SK-N-SH (cell line): ENCODE measurements at regions not wholly inside any gene's neighbourhood (a gene's known extent, or its start where the extent isn't known, plus 50 kb on each side); places are given as distances from the start of the nearest gene placed in this dataset.

ENCODE experiments used
- CTCF ChIA-PET: fragments of 300-600, 350-600 bp; formaldehyde crosslinking; extraction: SDS; loops from one replicate; lab custom pipeline; 2021; lab: Yijun Ruan, JAX
- POLR2A ChIA-PET: fragments of 350-600 bp; sonication (Branson Sonifier 250); formaldehyde crosslinking; extraction: SDS; loops from one replicate; lab custom pipeline; 2020; ENCODE audit warnings: antibody characterized with exemption, inconsistent platforms; lab: Yijun Ruan, JAX
- DNase-seq: peaks from one replicate; pipeline ENCODE4 v3.0.0; 2012
- H2AFZ ChIP-seq: fragments of 200-600 bp; sonication (generic); 2 replicates; pipeline ENCODE4 v1.8.1; 2016; ENCODE audit warnings: antibody characterized with exemption, mild to moderate bottlenecking, low read depth
- H3F3A ChIP-seq: fragments of 200-600 bp; sonication (generic); replicated peaks from 2 replicates; pipeline ENCODE3; 2016; ENCODE audit warnings: antibody characterized with exemption, mild to moderate bottlenecking; ENCODE audit not compliant: insufficient read depth
- H3K27ac ChIP-seq, 2 experiments: fragments of 200-500 bp in 1 of 2; fragments of 200-600 bp in 1 of 2; sonication (Bioruptor generic) in 1 of 2; sonication (generic), shearing (Covaris generic) in 1 of 2; 2 replicates each; pipeline versions ENCODE4 v1.5.1 to v1.6.1; 2014 to 2016; ENCODE audit warnings: low read depth in 2 of 2, inconsistent platforms in 1 of 2, low read length in 1 of 2, mild to moderate bottlenecking in 1 of 2, mixed read lengths in 1 of 2
- H3K27me3 ChIP-seq: fragments of 200-600 bp; sonication (generic), shearing (Covaris generic); 2 replicates; pipeline ENCODE4 v1.6.1; 2016; ENCODE audit warnings: mixed run types; ENCODE audit not compliant: insufficient read depth
- H3K36me3 ChIP-seq, 2 experiments: fragments of 200-500 bp in 1 of 2; fragments of 200-600 bp in 1 of 2; sonication (Bioruptor generic) in 1 of 2; sonication (generic) in 1 of 2; replicated peaks in 1 of 2; 2 replicates each; pipeline versions ENCODE3 to v1.5.1; 2014 to 2016; ENCODE audit warnings: low read length in 1 of 2, mild to moderate bottlenecking in 1 of 2; ENCODE audit not compliant: insufficient read depth in 2 of 2, control insufficient read depth in 1 of 2
- H3K4me1 ChIP-seq, 2 experiments: fragments of 200-500 bp in 1 of 2; fragments of 200-600 bp in 1 of 2; sonication (Bioruptor generic) in 1 of 2; sonication (generic), shearing (Covaris generic) in 1 of 2; 2 replicates each; pipeline versions ENCODE4 v1.5.1 to v1.6.1; 2014 to 2016; ENCODE audit warnings: low read depth in 1 of 2, low read length in 1 of 2, mixed run types in 1 of 2; ENCODE audit not compliant: insufficient read depth in 2 of 2, control insufficient read depth in 1 of 2
- H3K4me2 ChIP-seq: fragments of 200-600 bp; sonication (generic), shearing (Covaris generic); 2 replicates; pipeline ENCODE4 v1.6.1; 2017; ENCODE audit warnings: mixed run types
- H3K4me3 ChIP-seq, 2 experiments: fragments of 200-500 bp in 1 of 2; fragments of 200-600 bp in 1 of 2; sonication (Bioruptor generic) in 1 of 2; sonication (generic), shearing (Covaris generic) in 1 of 2; 2 replicates each; pipeline versions ENCODE4 v1.5.1 to v1.8.1; 2014 to 2016; ENCODE audit warnings: low read depth in 2 of 2, inconsistent platforms in 1 of 2, low read length in 1 of 2, mild to moderate bottlenecking in 1 of 2, mixed read lengths in 1 of 2, moderate library complexity in 1 of 2
- H3K79me2 ChIP-seq: fragments of 200-600 bp; sonication (generic); 2 replicates; pipeline ENCODE4 v1.8.1; 2017; ENCODE audit warnings: mild to moderate bottlenecking; ENCODE audit not compliant: insufficient read depth
- H3K9ac ChIP-seq: fragments of 200-600 bp; sonication (generic); 2 replicates; pipeline ENCODE4 v1.6.1; 2017; ENCODE audit warnings: mixed run types
- H3K9me2 ChIP-seq: fragments of 200-600 bp; sonication (generic); 2 replicates; pipeline ENCODE4 v1.6.1; 2017; ENCODE audit warnings: mixed run types
- H3K9me3 ChIP-seq: fragments of 200-600 bp; sonication (generic); 2 replicates; pipeline ENCODE4 v1.6.1; 2017; ENCODE audit warnings: mixed run types, mild to moderate bottlenecking, moderate library complexity
- H4K20me1 ChIP-seq: fragments of 200-600 bp; sonication (generic); 2 replicates; pipeline ENCODE4 v1.6.1; 2017; ENCODE audit warnings: mild to moderate bottlenecking, mixed run types; ENCODE audit not compliant: insufficient read depth
- CHD2 ChIP-seq: fragments of 150-350 bp; IDR thresholded peaks from 2 replicates; pipeline ENCODE4 v1.6.1; 2018; ENCODE audit warnings: low read length; ENCODE audit not compliant: partially characterized antibody
- EP300 ChIP-seq, 2 experiments: IDR thresholded peaks; 2 replicates each; pipeline versions ENCODE4 v1.4.0 to v1.6.1; 2012; ENCODE audit warnings: borderline replicate concordance in 1 of 2, low read depth in 1 of 2, low read length in 1 of 2
- FOSL2 ChIP-seq: IDR thresholded peaks from 2 replicates; pipeline ENCODE4 v1.4.0; 2012; ENCODE audit warnings: low read depth, mild to moderate bottlenecking, moderate library complexity, borderline replicate concordance
- MEF2A ChIP-seq: IDR thresholded peaks from 2 replicates; pipeline ENCODE4 v1.4.0; 2012; ENCODE audit warnings: low read depth, borderline replicate concordance
- NRF1 ChIP-seq: IDR thresholded peaks from 2 replicates; pipeline ENCODE4 v1.6.1; 2012; ENCODE audit warnings: low read depth, mild to moderate bottlenecking, low read length
- RAD21 ChIP-seq: IDR thresholded peaks from 2 replicates; pipeline ENCODE4 v1.6.1; 2012; ENCODE audit warnings: mild to moderate bottlenecking, low read length
- RCOR1 ChIP-seq: fragments of 150-350 bp; IDR thresholded peaks from 2 replicates; pipeline ENCODE4 v1.6.1; 2017; ENCODE audit warnings: antibody characterized with exemption, low read length
- RFX5 ChIP-seq: IDR thresholded peaks from 2 replicates; pipeline ENCODE4 v1.6.1; 2012; ENCODE audit warnings: mild to moderate bottlenecking, improper control_type of control experiment, low read length
- RXRA ChIP-seq: IDR thresholded peaks from 2 replicates; pipeline ENCODE4 v1.4.0; 2012; ENCODE audit warnings: low read depth, mild to moderate bottlenecking, borderline replicate concordance
- SIN3A ChIP-seq: IDR thresholded peaks from 2 replicates; pipeline ENCODE4 v1.6.1; 2012; ENCODE audit warnings: low read depth, mild to moderate bottlenecking, low read length, moderate library complexity, borderline replicate concordance
- TAF1 ChIP-seq: IDR thresholded peaks from 2 replicates; pipeline ENCODE4 v1.6.1; 2012; ENCODE audit warnings: low read depth, mild to moderate bottlenecking, low read length, moderate library complexity, borderline replicate concordance
- WGBS: methylation state at CpG from one replicate; pipeline ENCODE4 v1.1.6; 2017; ENCODE audit warnings: low lambda C conversion rate; 5-methylcytosine and 5-hydroxymethylcytosine counted together
- TF ChIP-seq, protein P1 (sequence below): fragments of 150-350 bp; IDR thresholded peaks from 2 replicates; pipeline ENCODE4 v1.6.1; 2016; ENCODE audit warnings: mild to moderate bottlenecking, low read depth, low read length
- TF ChIP-seq, protein P2 (sequence below): IDR thresholded peaks from 2 replicates; pipeline ENCODE4 v1.4.0; 2012; ENCODE audit warnings: low read depth, borderline replicate concordance
- TF ChIP-seq, protein P3 (sequence below): IDR thresholded peaks from 2 replicates; pipeline ENCODE4 v1.4.0; 2012; ENCODE audit warnings: low read depth, borderline replicate concordance
- TF ChIP-seq, protein P4 (sequence below): IDR thresholded peaks from 2 replicates; pipeline ENCODE4 v1.6.1; 2012; ENCODE audit warnings: mild to moderate bottlenecking, low read depth, low read length, moderate library complexity
- TF ChIP-seq, protein P5 (sequence below): IDR thresholded peaks from 2 replicates; pipeline ENCODE4; 2012

DNA sequence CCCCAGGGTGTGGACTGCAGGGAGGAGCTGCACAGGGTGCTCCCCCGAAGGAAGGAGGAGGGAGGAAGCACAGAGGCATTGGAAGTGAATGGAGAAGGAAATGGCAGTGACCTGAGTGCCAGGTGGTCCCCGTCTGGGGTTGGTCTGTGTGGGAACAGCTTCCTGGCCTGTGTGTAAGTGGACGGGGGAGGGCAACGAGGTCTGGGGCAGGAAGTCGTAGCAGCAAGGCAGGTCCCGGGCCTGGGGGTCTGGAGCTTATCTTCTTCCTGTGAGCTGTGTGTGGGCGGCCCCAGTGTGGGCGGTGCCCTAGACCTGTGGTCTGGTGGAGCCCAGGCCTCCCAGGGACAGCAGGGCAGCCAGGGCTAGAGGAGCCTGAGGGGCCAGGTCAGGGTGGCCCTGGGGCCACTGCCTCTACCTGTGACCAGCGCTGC lies 382.1 kb downstream of the TMEM121 start:
- Histone ChIP-seq H3K4me2 (no peak overlapping the region), H3F3A (no peaks in the 10 kb centered on the region), H3K9ac (no peak overlapping the region), H3K9me2 (no peaks in the 10 kb centered on the region), H3K4me1 (peaks cover 0 to 64% of the 10 kb centered on the region in 2 experiments; a peak in 1 of 4 replicates), H3K27me3 (no peaks in the 10 kb centered on the region), H4K20me1 (no peaks in the 10 kb centered on the region), H3K36me3 (no peaks in the 10 kb centered on the region), H3K9me3 (no peaks in the 10 kb centered on the region), H3K27ac (peak overlapping the region in 1 of 2 experiments; percentile 80; a peak in 2 of 4 replicates), H2AFZ (no peak overlapping the region)
- ChIA-PET CTCF (interaction anchor here (0.6 to 0.8 kb wide), 2 partner anchors 29 to 37 kb away, joined by 3 read pairs; no protein-coding TSS in a partner anchor), POLR2A (interaction anchor here (0.9 to 1.4 kb wide), 4 partner anchors 9 to 56 kb away, joined by 3 to 5 read pairs (median 4); no protein-coding TSS in a partner anchor)
- peak; percentile 87 for DNase-seq
- 20% methylated on average over 5 of the region's 9 CpGs for WGBS
- TF ChIP-seq EP300 (IDR thresholded peaks at IDR 0.05; ENCODE audit: borderline replicate concordance in 1 of 2, low read depth in 1 of 2, low read length in 1 of 2) (peak in 1 of 2 experiments; percentile 60; a peak in 1 of 4 replicates), SIN3A (no peak), TAF1 (no peak)
- TF ChIP-seq, all 33 proteins: peak for 1
- Histone ChIP-seq H3K4me3 (no peak overlapping the region), H3K79me2 (no peaks in the 10 kb centered on the region)

DNA sequence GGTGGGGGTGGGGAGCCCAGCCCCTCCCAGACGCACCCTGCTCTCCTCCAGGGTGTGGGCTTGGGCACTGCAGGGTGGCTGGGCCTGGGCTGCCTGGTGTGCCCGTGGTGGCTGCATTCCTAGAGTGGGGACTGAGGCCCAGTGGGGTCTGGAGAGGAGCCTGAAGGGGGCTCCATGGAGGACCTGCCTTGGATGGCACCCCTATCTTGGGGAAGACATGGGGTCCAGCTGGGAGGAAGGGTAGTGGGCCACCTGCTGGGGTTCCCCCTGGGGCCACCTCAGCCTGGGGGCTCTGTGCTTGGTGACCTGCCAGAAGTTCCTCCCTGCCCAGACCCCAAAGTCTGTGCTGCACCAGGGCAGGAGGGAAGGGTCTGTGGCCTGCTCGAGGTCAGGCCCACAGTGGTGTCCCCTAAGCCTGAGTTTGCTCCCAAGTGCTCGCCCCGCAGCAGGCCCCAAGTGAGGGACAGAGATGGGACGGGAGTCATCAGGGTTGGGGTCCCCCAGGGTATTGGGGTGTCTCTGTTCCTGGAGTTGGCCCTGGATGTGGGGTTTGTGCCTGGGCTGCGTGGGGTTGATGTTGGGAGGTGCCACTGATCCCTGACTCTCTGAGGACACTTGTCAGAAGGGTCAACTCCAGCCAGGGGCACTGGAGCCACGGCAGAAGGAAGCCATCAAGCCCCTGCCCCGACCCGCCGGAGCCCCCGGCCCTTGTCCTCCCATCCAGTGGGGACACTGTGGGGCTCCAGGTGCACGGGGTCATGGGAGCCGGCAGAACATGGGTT lies 382.9 kb downstream of the TMEM121 start:
- H3K27ac ChIP-seq, result peak overlapping the region in 1 of 2 experiments; percentile 80; a peak in 2 of 4 replicates
- peaks cover 0 to 57% of the 10 kb centered on the region in 2 experiments; a peak in 1 of 4 replicates for H3K4me1 ChIP-seq
- H2AFZ ChIP-seq, result no peak overlapping the region
- H3K9ac ChIP-seq, result no peak overlapping the region
- WGBS, result 53% methylated on average over 11 of the region's 14 CpGs
- no peaks in the 10 kb centered on the region for H3F3A ChIP-seq
- no peaks in the 10 kb centered on the region for H3K36me3 ChIP-seq
- H3K4me2 ChIP-seq, result no peak overlapping the region
- H3K79me2 ChIP-seq, result no peaks in the 10 kb centered on the region
- TF ChIP-seq FOSL2 (no peak), RCOR1 (no peak), CHD2 (no peak), RFX5 (no peak), RXRA (no peak), NRF1 (no peak), MEF2A (no peak), RAD21 (no peak)
- TF ChIP-seq, protein P1, sequence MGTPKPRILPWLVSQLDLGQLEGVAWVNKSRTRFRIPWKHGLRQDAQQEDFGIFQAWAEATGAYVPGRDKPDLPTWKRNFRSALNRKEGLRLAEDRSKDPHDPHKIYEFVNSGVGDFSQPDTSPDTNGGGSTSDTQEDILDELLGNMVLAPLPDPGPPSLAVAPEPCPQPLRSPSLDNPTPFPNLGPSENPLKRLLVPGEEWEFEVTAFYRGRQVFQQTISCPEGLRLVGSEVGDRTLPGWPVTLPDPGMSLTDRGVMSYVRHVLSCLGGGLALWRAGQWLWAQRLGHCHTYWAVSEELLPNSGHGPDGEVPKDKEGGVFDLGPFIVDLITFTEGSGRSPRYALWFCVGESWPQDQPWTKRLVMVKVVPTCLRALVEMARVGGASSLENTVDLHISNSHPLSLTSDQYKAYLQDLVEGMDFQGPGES, result no peak
- TF ChIP-seq, protein P2, sequence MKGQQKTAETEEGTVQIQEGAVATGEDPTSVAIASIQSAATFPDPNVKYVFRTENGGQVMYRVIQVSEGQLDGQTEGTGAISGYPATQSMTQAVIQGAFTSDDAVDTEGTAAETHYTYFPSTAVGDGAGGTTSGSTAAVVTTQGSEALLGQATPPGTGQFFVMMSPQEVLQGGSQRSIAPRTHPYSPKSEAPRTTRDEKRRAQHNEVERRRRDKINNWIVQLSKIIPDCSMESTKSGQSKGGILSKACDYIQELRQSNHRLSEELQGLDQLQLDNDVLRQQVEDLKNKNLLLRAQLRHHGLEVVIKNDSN, result no peak
- TF ChIP-seq, protein P3, sequence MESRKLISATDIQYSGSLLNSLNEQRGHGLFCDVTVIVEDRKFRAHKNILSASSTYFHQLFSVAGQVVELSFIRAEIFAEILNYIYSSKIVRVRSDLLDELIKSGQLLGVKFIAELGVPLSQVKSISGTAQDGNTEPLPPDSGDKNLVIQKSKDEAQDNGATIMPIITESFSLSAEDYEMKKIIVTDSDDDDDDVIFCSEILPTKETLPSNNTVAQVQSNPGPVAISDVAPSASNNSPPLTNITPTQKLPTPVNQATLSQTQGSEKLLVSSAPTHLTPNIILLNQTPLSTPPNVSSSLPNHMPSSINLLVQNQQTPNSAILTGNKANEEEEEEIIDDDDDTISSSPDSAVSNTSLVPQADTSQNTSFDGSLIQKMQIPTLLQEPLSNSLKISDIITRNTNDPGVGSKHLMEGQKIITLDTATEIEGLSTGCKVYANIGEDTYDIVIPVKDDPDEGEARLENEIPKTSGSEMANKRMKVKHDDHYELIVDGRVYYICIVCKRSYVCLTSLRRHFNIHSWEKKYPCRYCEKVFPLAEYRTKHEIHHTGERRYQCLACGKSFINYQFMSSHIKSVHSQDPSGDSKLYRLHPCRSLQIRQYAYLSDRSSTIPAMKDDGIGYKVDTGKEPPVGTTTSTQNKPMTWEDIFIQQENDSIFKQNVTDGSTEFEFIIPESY, result no peak
- TF ChIP-seq, protein P4, sequence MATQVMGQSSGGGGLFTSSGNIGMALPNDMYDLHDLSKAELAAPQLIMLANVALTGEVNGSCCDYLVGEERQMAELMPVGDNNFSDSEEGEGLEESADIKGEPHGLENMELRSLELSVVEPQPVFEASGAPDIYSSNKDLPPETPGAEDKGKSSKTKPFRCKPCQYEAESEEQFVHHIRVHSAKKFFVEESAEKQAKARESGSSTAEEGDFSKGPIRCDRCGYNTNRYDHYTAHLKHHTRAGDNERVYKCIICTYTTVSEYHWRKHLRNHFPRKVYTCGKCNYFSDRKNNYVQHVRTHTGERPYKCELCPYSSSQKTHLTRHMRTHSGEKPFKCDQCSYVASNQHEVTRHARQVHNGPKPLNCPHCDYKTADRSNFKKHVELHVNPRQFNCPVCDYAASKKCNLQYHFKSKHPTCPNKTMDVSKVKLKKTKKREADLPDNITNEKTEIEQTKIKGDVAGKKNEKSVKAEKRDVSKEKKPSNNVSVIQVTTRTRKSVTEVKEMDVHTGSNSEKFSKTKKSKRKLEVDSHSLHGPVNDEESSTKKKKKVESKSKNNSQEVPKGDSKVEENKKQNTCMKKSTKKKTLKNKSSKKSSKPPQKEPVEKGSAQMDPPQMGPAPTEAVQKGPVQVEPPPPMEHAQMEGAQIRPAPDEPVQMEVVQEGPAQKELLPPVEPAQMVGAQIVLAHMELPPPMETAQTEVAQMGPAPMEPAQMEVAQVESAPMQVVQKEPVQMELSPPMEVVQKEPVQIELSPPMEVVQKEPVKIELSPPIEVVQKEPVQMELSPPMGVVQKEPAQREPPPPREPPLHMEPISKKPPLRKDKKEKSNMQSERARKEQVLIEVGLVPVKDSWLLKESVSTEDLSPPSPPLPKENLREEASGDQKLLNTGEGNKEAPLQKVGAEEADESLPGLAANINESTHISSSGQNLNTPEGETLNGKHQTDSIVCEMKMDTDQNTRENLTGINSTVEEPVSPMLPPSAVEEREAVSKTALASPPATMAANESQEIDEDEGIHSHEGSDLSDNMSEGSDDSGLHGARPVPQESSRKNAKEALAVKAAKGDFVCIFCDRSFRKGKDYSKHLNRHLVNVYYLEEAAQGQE, result no peak
- TF ChIP-seq, protein P5, sequence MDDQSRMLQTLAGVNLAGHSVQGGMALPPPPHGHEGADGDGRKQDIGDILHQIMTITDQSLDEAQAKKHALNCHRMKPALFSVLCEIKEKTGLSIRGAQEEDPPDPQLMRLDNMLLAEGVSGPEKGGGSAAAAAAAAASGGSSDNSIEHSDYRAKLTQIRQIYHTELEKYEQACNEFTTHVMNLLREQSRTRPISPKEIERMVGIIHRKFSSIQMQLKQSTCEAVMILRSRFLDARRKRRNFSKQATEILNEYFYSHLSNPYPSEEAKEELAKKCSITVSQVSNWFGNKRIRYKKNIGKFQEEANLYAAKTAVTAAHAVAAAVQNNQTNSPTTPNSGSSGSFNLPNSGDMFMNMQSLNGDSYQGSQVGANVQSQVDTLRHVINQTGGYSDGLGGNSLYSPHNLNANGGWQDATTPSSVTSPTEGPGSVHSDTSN, result no peak
- no peaks in the 10 kb centered on the region for H3K9me3 ChIP-seq
- ChIA-PET POLR2A (interaction anchor here (0.9 to 1.4 kb wide), 3 partner anchors 10 to 56 kb away, joined by 3 to 4 read pairs (median 4); no protein-coding TSS in a partner anchor), CTCF (interaction anchor here (0.6 to 0.8 kb wide), 2 partner anchors 30 to 38 kb away, joined by 3 read pairs; no protein-coding TSS in a partner anchor)
- no peaks in the 10 kb centered on the region for H4K20me1 ChIP-seq
- H3K4me3 ChIP-seq, result no peak overlapping the region; a peak in 1 of 4 replicates
- no peaks in the 10 kb centered on the region for H3K27me3 ChIP-seq
- no peaks in the 10 kb centered on the region for H3K9me2 ChIP-seq
- DNase-seq, result no peak
